Upper lobe of left lung (tissue), 4 donors: ENCODE measurements at regions not wholly inside any gene's neighbourhood (a gene's known extent, or its start where the extent isn't known, plus 50 kb on each side); places are given as distances from the start of the nearest gene placed in this dataset.

ENCODE experiments used
- POLR2A ChIP-seq, 4 donors: fragments of 450-650 bp; IDR thresholded peaks; one replicate each; pipeline ENCODE4 v1.5.1; 2016 to 2017; ENCODE audit warnings: antibody characterized with exemption in 4 of 4, mild to moderate bottlenecking in 2 of 4
- POLR2AphosphoS5 ChIP-seq, 2 donors: sonication (generic); formaldehyde crosslinking; IDR thresholded peaks; one replicate each; pipeline ENCODE4 v1.5.1; 2017; ENCODE audit warnings: antibody characterized with exemption in 2 of 2

DNA sequence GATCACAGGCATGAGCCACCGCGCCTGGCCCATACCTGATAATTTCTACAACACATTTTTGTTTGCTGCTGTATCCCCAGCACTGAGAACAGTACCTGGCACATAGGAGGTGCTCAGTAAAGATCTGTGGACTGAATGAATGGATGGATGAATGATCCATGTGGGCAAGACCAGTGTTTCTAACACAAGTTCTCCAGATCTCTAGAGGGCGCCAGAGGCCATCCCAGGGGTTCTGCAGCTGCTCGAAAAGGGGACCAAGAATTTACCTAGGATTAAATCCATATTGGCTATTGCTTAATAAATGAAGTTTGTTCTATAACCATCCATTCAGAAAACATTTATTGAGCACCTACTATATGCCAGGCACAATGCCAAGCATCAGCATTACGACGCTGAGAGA is 167.7 kb downstream of the ACTL8 start:
- TF ChIP-seq POLR2A (IDR thresholded peaks at IDR 0.05) (no peak), POLR2AphosphoS5 (IDR thresholded peaks at IDR 0.05) (no peak)
